Osteoblast (primary cell): ENCODE measurements at regions not wholly inside any gene's neighbourhood (a gene's known extent, or its start where the extent isn't known, plus 50 kb on each side); places are given as distances from the start of the nearest gene placed in this dataset.

Experiments
- DNase-seq: peaks from one replicate; pipeline ENCODE4 v3.0.0; 2011; ENCODE audit warnings: low spot score, mixed read lengths; ENCODE audit not compliant: insufficient read length; ENCODE audit errors: missing footprints
- H2AFZ ChIP-seq: 2 replicates; pipeline ENCODE4 v1.6.0; 2011; ENCODE audit warnings: mild to moderate bottlenecking, low read length
- H3K27ac ChIP-seq: 2 replicates; pipeline ENCODE4 v1.5.1; 2011; ENCODE audit warnings: mild to moderate bottlenecking, low read depth, low read length, moderate library complexity
- H3K27me3 ChIP-seq: 2 replicates; pipeline ENCODE4 v1.6.0; 2012; ENCODE audit warnings: mild to moderate bottlenecking, control low read depth, inconsistent platforms, low read length, moderate library complexity; ENCODE audit not compliant: insufficient read depth
- H3K36me3 ChIP-seq: 2 replicates; pipeline ENCODE4 v1.5.1; 2011; ENCODE audit warnings: mild to moderate bottlenecking, low read length, control low read depth, moderate library complexity; ENCODE audit not compliant: insufficient read depth
- H3K4me1 ChIP-seq: 2 replicates; pipeline ENCODE4 v1.5.1; 2011; ENCODE audit warnings: mild to moderate bottlenecking, low read length, control low read depth, moderate library complexity; ENCODE audit not compliant: insufficient read depth
- H3K4me2 ChIP-seq: 2 replicates; pipeline ENCODE4 v1.6.0; 2011; ENCODE audit warnings: mild to moderate bottlenecking, low read length; ENCODE audit not compliant: insufficient read depth
- H3K4me3 ChIP-seq: fragments of 200-600 bp; sonication (generic); 3 replicates; pipeline ENCODE4 v1.5.1; 2012; ENCODE audit warnings: mild to moderate bottlenecking, low read length, inconsistent platforms; ENCODE audit not compliant: insufficient read depth
- H3K79me2 ChIP-seq: 2 replicates; pipeline ENCODE4 v1.6.0; 2012; ENCODE audit warnings: mild to moderate bottlenecking, low read length, control low read depth, inconsistent platforms; ENCODE audit not compliant: insufficient read depth
- H3K9me3 ChIP-seq: 2 replicates; pipeline ENCODE4 v1.5.1; 2011; ENCODE audit warnings: low read depth, low read length, control low read depth
- H4K20me1 ChIP-seq: 2 replicates; pipeline ENCODE4 v1.6.0; 2012; ENCODE audit warnings: mild to moderate bottlenecking, low read length, control low read depth; ENCODE audit not compliant: insufficient read depth
- TF ChIP-seq, protein P1 (sequence below): IDR thresholded peaks from 2 replicates; pipeline ENCODE4 v1.5.1; 2011; ENCODE audit warnings: mild to moderate bottlenecking, low read depth, low read length, moderate library complexity; ENCODE audit errors: extremely low read depth

DNA sequence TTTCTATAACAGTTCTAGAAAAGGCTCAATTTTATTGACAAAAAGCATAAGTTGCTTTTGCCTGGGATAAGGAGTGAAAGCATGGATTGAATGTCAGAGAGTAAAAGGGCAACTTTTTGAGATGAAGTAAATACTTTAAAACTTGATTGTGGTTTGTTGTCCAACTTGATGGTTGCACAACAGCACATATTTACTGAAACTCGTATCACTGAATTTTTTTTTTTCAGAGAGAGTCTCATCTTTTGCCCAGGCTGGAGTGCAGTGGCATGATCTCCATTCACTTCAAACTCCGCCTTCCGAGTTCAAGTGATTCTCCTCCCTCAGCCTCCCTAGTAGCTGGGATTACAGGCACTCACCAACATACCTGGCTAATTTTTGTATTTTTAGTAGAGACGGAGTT, 856.8 kb downstream of the SH3BGRL start:
- no peak for DNase-seq
- Histone ChIP-seq H3K27me3 (no peaks in the 10 kb centered on the region), H3K36me3 (no peaks in the 10 kb centered on the region), H2AFZ (no peak overlapping the region), H3K27ac (no peak overlapping the region), H3K79me2 (no peaks in the 10 kb centered on the region), H3K4me1 (no peaks in the 10 kb centered on the region), H3K4me3 (no peak overlapping the region), H3K9me3 (no peaks in the 10 kb centered on the region), H3K4me2 (no peak overlapping the region), H4K20me1 (no peaks in the 10 kb centered on the region)
- TF ChIP-seq, protein P1, sequence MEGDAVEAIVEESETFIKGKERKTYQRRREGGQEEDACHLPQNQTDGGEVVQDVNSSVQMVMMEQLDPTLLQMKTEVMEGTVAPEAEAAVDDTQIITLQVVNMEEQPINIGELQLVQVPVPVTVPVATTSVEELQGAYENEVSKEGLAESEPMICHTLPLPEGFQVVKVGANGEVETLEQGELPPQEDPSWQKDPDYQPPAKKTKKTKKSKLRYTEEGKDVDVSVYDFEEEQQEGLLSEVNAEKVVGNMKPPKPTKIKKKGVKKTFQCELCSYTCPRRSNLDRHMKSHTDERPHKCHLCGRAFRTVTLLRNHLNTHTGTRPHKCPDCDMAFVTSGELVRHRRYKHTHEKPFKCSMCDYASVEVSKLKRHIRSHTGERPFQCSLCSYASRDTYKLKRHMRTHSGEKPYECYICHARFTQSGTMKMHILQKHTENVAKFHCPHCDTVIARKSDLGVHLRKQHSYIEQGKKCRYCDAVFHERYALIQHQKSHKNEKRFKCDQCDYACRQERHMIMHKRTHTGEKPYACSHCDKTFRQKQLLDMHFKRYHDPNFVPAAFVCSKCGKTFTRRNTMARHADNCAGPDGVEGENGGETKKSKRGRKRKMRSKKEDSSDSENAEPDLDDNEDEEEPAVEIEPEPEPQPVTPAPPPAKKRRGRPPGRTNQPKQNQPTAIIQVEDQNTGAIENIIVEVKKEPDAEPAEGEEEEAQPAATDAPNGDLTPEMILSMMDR: no peak

DNA sequence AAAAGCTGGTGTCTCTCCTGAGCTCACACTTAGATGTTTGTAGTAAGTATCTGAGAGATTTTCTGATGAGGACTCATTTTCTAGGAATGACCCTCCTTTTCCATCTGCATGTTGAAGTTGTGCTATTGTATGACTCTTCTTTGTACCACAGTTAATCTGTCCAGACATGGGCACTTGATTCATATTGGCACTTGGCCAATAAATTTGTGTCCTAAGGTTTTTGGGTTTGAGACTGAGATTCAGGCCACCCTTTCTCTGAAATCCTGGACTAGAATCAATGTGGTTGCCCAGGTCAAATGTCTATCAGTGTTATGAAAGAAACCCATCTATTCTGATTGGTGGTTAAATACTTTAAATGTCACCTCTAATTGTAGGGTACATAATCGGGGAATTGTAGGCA, 869.0 kb downstream of the SH3BGRL start:
- Histone ChIP-seq H3K79me2 (no peaks in the 10 kb centered on the region), H2AFZ (no peak overlapping the region), H4K20me1 (no peaks in the 10 kb centered on the region), H3K4me1 (no peaks in the 10 kb centered on the region), H3K27ac (no peak overlapping the region), H3K9me3 (no peaks in the 10 kb centered on the region), H3K27me3 (no peaks in the 10 kb centered on the region), H3K4me2 (no peak overlapping the region), H3K4me3 (no peak overlapping the region), H3K36me3 (no peaks in the 10 kb centered on the region)
- DNase-seq: no peak
- TF ChIP-seq, protein P1: no peak

DNA sequence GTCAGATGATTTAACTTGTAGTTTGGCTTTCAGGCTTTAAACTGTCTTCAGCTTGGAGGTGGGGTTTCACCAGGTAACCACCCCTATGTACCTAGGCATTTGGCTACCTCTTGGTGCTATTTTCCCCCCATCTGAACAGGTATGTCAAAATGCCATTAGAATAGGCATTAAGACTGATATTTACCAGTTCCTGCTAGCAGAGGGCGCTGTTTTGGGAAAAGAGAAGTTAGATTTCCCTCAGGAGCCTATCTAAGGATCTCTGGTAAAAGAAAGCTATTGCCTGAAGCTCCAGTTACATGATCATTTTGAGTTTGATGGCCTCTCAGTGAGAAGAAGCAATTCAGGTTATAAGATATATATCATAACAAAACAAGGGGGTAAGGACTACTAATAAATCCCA, 879.1 kb downstream of the SH3BGRL start:
- TF ChIP-seq, protein P1: no peak
- H3K27me3 ChIP-seq: no peaks in the 10 kb centered on the region
- no peak overlapping the region for H2AFZ ChIP-seq
- H3K79me2 ChIP-seq: no peaks in the 10 kb centered on the region
- DNase-seq: no peak
- no peak overlapping the region for H3K27ac ChIP-seq
- H3K36me3 ChIP-seq: no peaks in the 10 kb centered on the region
- H3K4me2 ChIP-seq: no peak overlapping the region
- H3K9me3 ChIP-seq: no peaks in the 10 kb centered on the region
- H3K4me1 ChIP-seq: no peaks in the 10 kb centered on the region
- no peaks in the 10 kb centered on the region for H4K20me1 ChIP-seq
- no peak overlapping the region for H3K4me3 ChIP-seq

DNA sequence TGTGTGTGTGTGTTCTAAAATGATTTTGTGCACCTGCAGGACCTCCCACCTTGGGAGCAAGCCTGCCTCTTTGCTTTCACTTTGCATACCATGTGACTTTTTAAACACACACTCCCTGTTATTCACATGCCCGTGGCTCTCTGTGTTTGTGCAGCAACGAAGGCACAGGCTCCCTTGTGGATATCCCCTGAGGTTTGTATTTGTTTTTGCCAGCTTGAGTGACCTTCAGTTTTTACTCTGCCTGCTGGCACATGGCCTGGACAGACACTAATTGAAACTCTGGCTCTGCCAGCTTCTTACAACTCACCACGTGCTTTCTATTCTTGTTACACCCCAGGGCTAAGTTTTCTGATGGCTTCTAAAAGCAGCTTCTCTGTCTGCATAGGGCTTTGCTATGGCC, 885.8 kb downstream of the SH3BGRL start:
- H2AFZ ChIP-seq: no peak overlapping the region
- TF ChIP-seq, protein P1: no peak
- no peaks in the 10 kb centered on the region for H3K27me3 ChIP-seq
- no peaks in the 10 kb centered on the region for H4K20me1 ChIP-seq
- no peaks in the 10 kb centered on the region for H3K36me3 ChIP-seq
- H3K4me3 ChIP-seq: no peak overlapping the region
- no peak overlapping the region for H3K27ac ChIP-seq
- no peaks in the 10 kb centered on the region for H3K79me2 ChIP-seq
- H3K4me1 ChIP-seq: no peaks in the 10 kb centered on the region
- H3K9me3 ChIP-seq: no peaks in the 10 kb centered on the region
- no peak overlapping the region for H3K4me2 ChIP-seq
- no peak for DNase-seq
